RKO (cell line): ENCODE measurements at regions not wholly inside any gene's neighbourhood (a gene's known extent, or its start where the extent isn't known, plus 50 kb on each side); places are given as distances from the start of the nearest gene placed in this dataset.

Source experiments
- DNase-seq: peaks from one replicate; pipeline ENCODE4 v3.0.0-alpha.2; 2016; ENCODE audit warnings: low spot score

DNA sequence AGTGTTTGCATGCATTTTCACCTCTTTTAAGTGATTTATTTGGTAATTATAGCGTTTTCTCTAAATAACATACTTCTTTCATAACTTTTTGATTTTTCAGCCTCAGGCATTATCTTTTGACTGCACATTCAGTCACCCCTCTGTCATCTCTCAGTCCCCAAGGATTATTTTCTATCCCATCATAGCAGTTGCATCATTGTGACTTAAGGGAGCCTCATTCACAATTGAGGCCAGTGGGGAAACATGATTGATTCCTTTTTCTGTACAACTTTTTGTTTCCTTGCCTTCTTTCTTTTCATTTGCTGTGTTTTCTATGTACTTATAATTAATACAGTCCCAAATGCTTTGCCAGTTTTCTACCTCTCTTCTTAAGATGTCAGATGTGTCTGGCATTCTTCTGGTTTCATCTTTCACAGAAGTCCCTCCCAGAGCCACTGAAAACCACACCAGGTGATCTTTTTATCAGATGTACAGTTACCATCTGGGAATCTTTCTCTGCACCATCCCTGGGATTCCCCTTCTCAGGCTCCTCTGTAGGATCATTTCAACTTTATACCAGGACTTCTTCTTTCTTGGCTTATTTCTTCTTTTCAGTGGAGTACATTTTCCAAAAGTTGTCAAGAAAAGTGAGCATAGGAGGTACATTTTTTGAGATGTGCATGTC lies 151.4 kb downstream of the RAP2B start:
- no peak for DNase-seq

- no peak for DNase-seq
These were observed 152.0 kb downstream of the RAP2B start for GRCh38 chr3:153314038-153314437.

GRCh38 chr3:153315781-153316180 lies 153.8 kb downstream of the RAP2B start:
- no peak for DNase-seq

- DNase-seq, result no peak
These were observed 157.9 kb downstream of the RAP2B start for GRCh38 chr3:153319705-153320554.

DNA sequence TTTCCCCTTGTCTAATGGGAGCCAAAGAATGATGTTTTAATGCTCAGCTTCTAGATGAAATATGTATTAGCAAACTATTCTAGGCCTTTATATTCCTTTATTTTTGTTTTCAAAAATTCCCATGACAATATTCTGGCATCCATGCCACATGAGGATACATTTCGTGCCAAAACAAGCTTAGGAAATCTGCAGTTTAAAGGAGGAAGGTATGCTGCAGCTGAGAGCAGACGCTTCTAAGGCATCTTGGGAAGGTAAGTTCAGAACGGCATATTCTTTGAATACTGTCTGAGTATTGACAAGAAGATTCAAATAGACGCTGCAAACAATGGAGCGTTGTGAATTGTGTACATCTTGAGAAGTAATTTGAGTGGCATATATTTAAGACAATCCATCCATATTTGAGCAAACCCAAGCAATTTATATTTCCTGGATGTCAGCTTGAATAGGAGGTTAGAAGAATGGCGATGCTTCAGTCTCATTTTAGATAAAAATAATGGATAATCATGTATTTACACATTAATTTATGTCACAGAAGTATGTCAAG lies 158.6 kb downstream of the RAP2B start:
- no peak for DNase-seq

DNA sequence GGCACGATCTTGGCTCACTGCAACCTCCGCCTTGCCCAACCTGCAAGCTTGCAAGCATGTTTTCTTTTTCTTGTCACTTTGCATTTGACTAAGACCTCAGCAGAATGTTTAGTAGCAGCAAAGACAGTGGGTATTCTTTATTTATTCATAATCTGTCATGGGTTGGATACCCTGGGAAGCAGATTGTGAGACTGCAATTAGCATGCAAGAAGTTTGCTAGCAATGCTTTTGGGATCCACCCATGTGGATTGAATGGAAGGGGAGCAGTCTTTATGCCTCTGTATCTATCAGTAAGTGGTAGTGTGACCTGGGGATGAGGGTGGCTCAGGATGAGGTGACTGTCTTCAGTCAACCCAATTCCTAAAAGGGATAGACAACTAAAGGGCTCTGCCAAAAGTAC lies 166.7 kb downstream of the RAP2B start:
- DNase-seq, result no peak

GRCh38 chr3:153330901-153331300 lies 168.9 kb downstream of the RAP2B start:
- no peak for DNase-seq

DNA sequence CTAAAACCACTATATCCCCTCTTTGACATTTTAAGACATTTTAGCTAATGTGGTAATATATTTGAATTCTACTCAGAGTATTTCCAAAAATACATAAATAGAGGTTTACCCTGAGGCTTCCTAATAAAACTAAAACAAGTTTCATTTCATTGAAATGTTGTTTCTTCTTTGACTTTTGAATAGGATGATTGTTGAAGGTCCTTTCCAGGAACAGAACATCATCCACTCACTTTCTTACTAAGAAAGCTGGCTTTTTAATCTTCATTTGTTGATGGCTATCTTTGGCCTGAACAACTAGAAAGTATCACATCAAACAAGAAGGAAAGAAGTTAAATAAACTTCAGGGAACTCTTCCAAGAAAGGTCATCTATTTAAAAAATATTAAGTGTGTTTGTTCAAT lies 169.7 kb downstream of the RAP2B start:
- no peak for DNase-seq

GRCh38 chr3:153334558-153334957 lies 172.5 kb downstream of the RAP2B start:
- DNase-seq, result no peak

DNA sequence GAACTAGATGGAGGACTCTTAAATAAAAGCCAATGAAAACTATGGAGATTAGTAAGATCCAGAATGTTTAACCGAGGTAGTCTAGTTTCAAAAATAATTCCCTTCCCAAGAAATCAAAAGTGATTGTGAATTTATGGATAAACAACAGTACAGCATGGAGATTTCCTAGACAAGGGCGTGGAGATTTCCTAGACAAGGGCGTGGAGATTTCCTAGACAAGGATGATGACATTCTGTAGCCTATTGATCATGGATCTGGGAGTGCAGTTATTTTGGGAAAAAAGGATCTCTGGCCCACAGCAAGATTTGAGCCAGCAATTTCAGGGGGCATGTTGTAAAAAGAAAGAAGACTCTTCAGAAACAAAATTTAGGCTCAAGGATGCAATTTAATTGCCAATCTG lies 175.3 kb downstream of the RAP2B start:
- DNase-seq, result no peak

GRCh38 chr3:153338487-153338886 lies 176.5 kb downstream of the RAP2B start:
- no peak for DNase-seq

DNA sequence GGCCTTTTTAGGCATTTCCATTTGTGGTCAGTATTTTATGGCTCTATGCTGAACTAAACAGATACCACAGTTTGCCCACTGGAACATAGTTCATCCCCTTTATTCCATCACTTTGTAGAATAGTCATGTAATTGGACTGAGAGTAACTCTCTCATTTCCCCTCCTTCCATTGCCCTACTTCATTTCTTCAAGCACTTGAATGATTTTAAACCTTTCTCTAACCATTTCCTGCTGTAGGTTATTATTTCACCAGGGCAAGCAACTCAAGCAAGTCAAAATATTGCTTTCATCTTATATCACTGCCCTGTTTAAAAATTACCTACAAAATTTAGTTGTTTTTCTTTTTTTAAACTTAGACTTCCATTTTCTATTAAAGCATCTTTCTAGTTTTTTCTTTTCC lies 177.0 kb downstream of the RAP2B start:
- DNase-seq, result no peak

GRCh38 chr3:153343988-153344782 lies 182.2 kb downstream of the RAP2B start:
- DNase-seq, result no peak

DNA sequence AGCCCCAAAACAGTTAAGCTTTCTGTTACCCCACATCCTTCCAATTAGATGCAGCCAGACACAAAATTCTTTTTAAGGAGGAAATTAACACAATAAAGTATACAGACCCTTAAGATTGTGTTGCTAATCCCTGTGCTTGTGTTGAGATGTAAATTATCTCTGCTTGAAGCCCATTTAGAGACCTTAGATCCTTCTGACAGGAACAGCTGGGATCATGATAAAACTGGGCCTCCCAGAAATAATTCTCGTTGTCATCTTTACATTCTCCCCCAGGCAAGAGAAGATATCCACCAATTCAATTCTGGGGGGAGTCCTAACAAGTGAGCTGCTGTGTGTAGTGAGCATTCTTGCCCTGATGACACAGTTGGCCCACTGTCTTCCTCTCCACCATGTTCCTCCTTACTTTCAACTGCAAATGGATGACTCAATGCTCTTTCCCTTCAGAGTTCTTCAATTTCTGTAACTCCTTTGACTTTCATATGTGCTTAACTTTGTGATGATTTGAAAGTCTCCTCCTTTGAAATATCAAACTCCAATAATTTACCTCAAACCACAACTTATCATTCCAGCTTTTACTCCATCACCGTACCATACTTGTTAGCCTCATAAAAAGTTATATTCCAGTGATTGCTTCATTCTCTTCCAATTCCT lies 186.6 kb downstream of the RAP2B start:
- DNase-seq, result no peak

DNA sequence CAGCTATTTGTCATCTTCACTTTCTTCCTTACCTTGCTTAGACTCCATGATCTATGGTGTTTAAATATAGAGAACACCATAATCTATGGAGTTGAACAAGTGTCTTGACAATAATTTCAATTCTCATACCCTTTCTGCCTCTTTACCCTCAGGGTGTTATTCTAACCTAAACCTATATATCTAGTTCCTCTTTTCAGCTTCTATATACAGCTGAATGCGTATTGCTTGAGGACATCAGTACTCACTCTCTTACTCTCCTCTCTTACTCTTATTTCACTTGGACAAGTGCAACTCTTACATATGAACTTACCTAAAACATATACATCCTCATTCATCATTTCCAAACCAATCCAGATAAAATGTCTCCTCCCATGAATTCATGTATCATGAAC lies 187.1 kb downstream of the RAP2B start:
- no peak for DNase-seq

DNA sequence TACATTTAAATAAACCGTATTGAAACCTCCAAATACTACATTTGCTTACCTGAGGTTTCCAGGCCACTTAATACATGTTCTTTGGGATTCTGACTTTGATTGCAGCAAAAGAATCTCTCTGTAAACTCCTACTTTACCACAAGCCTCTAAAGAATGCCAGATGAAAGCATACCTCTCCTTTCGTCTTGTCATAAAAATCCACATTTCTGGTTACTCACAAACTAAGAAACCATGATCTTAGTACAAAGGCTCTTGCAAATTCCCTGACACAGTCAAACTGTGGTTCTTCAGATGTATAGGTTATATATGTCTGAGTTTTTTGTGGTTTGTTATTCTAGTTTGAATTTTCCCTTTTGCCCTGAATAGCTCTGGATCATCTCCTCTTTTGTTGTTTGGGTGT lies 188.4 kb downstream of the RAP2B start:
- DNase-seq, result no peak

DNA sequence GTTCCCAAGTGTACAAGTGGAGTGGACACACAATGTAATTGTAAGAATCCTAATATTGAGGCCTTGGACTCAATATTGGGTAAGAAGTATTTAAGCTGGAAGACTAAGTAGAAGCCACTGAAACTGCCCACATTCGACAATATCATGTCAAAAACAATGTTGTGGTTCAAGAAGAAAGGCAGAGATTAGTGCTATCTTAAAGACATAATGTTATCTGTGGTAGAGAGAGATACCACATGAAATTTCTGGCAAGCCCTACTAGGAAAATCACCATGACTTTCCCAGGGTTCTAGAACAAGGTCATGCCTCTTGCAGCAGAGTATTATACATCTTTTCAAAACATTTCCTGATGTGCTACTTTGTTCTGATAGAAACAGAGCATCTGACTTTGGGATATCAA lies 192.6 kb downstream of the RAP2B start:
- no peak for DNase-seq

GRCh38 chr3:153355559-153355958 lies 193.5 kb downstream of the RAP2B start:
- no peak for DNase-seq

DNA sequence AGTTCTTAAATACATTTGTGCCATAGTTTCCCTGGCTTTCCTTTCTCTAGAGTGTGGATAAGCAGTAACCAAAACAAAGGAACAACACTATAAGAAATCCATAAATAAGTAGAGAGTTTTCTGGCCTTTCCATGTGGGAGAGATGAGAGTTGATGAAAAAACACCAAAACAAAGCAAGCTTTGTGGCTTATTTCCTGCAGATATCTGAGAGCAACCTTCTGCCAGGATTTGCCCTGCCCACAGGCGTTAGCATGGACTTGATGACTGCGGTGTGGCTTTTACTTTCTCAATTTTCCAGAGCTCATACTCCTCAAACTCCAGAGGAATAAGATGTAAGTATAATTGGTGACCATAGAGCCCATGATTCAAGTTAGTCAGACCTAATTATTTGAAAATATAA lies 194.9 kb downstream of the RAP2B start:
- DNase-seq, result no peak

DNA sequence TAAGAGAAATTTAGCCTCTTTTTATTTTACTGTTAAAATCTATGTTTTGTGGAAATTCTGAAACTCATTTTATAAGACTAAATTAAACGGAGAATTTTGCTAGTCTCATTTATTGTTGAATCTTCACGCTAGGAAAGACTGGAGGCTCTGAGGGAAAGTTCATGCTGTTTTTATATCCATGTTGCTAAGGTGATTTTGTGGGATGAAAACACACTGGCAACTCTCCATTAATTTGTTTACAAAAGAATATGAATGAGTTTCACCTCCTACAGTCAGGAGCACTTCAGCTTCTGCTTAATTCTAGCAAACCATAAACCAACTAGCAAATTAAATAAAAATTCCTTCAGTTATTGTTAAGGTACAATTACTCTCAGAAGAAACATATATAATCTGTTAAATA lies 195.4 kb downstream of the RAP2B start:
- no peak for DNase-seq

GRCh38 chr3:153369561-153370374 lies 207.7 kb downstream of the RAP2B start:
- DNase-seq, result no peak
